H1 (cell line): ENCODE measurements at regions not wholly inside any gene's neighbourhood (a gene's known extent, or its start where the extent isn't known, plus 50 kb on each side); places are given as distances from the start of the nearest gene placed in this dataset.

Experiments used
- BCL11A ChIP-seq, 2 experiments: IDR thresholded peaks; one replicate each; pipeline ENCODE4 v1.6.1; 2011; ENCODE audit warnings: low read depth in 2 of 2, low read length in 2 of 2, mild to moderate bottlenecking in 2 of 2
- CEBPB ChIP-seq: IDR thresholded peaks from 2 replicates; pipeline ENCODE4 v1.6.1; 2012; ENCODE audit warnings: low read depth, low read length
- CHD2 ChIP-seq: IDR thresholded peaks from 2 replicates; pipeline ENCODE4 v1.6.1; 2012; ENCODE audit warnings: low read length, improper control_type of control experiment
- CHD7 ChIP-seq: fragments of 300-600 bp; sonication (generic); IDR thresholded peaks from 2 replicates; pipeline ENCODE4 v1.7.1; 2012; ENCODE audit warnings: low read length, moderate library complexity, mild to moderate bottlenecking, inconsistent platforms; ENCODE audit not compliant: insufficient replicate concordance
- CREB1 ChIP-seq: IDR thresholded peaks from 2 replicates; pipeline ENCODE4 v1.6.1; 2012; ENCODE audit warnings: inconsistent platforms
- GTF2F1 ChIP-seq: IDR thresholded peaks from 2 replicates; pipeline ENCODE4 v1.6.1; 2012; ENCODE audit warnings: low read depth, low read length, improper control_type of control experiment, borderline replicate concordance
- NANOG ChIP-seq: IDR thresholded peaks from 2 replicates; pipeline ENCODE4 v1.6.1; 2011; ENCODE audit warnings: low read length, low read depth, mild to moderate bottlenecking, inconsistent platforms; ENCODE audit not compliant: insufficient read depth, poor library complexity, severe bottlenecking
- PHF8 ChIP-seq: fragments of 200-600 bp; sonication (generic); conservative IDR thresholded peaks from 2 replicates; pipeline ENCODE4 v1.7.1; 2012; ENCODE audit warnings: low read depth, mild to moderate bottlenecking, inconsistent platforms, low read length, moderate library complexity
- POU5F1 ChIP-seq: IDR thresholded peaks from 2 replicates; pipeline ENCODE4 v1.6.1; 2011; ENCODE audit warnings: low read depth, mild to moderate bottlenecking, low read length, moderate library complexity
- RAD21 ChIP-seq, 2 experiments: IDR thresholded peaks in 1 of 2; conservative IDR thresholded peaks in 1 of 2; 2 replicates each; pipeline ENCODE4 v1.6.1; 2011; ENCODE audit warnings: low read depth in 2 of 2, low read length in 2 of 2, improper control_type of control experiment in 1 of 2, inconsistent platforms in 1 of 2, mild to moderate bottlenecking in 1 of 2, moderate library complexity in 1 of 2
- SRF ChIP-seq: IDR thresholded peaks from 2 replicates; pipeline ENCODE4 v1.6.1; 2011; ENCODE audit warnings: mild to moderate bottlenecking, low read depth, low read length, moderate library complexity
- TCF12 ChIP-seq: IDR thresholded peaks from 2 replicates; pipeline ENCODE4 v1.6.1; 2011; ENCODE audit warnings: low read depth, mild to moderate bottlenecking, low read length
- ZNF274 ChIP-seq: IDR thresholded peaks from 2 replicates; pipeline ENCODE4 v1.7.0; 2012; ENCODE audit warnings: low read length, borderline replicate concordance; ENCODE audit errors: extremely low read depth

GRCh38 chr13:84430015-84430414, 547.7 kb upstream of the SLITRK1 start (continued):
- TF ChIP-seq CHD7 (no peak), CREB1 (no peak), GTF2F1 (no peak), PHF8 (no peak), TCF12 (no peak), CHD2 (no peak), NANOG (no peak), RAD21 (IDR thresholded peaks at IDR 0.05 in 1 of 2, conservative IDR thresholded peaks at IDR 0.05 in 1 of 2; ENCODE audit: low read depth in 2 of 2, low read length in 2 of 2) (no peak), BCL11A (IDR thresholded peaks at IDR 0.05; ENCODE audit: low read depth in 2 of 2, low read length in 2 of 2) (no peak), SRF (no peak), POU5F1 (no peak), CEBPB (no peak), ZNF274 (no peak)
